ENCODE measurements at regions not wholly inside any gene's neighbourhood (a gene's known extent, or its start where the extent isn't known, plus 50 kb on each side); places are given as distances from the start of the nearest gene placed in this dataset.
A peak's percentile ranks its signal among the peaks of the same experiment; 100 is the strongest.

- DNase-seq (ENCODE audit: low read depth), result no peak
Observed at GRCh38 chr17:77001487-77001886, 133.3 kb downstream of the MGAT5B start.

- DNase-seq (ENCODE audit: low read depth), result no peak
Observed at GRCh38 chr17:77002103-77003045, 134.2 kb downstream of the MGAT5B start.

GRCh38 chr17:77003699-77004098, 135.5 kb downstream of the MGAT5B start:
- no peak for DNase-seq (ENCODE audit: low read depth)

- DNase-seq (ENCODE audit: low read depth), result no peak
Observed at GRCh38 chr17:77006971-77007649, 133.7 kb upstream of the SEC14L1 start.

- no peak for DNase-seq (ENCODE audit: low read depth)
Observed at GRCh38 chr17:77009877-77010276, 130.9 kb upstream of the SEC14L1 start.

GRCh38 chr17:77010667-77011066, 130.1 kb upstream of the SEC14L1 start:
- DNase-seq (ENCODE audit: low read depth), result no peak

GRCh38 chr17:77011173-77012011, 129.4 kb upstream of the SEC14L1 start:
- peak; percentile 21 for DNase-seq (ENCODE audit: low read depth)

GRCh38 chr17:77018504-77018903, 122.3 kb upstream of the SEC14L1 start:
- no peak for DNase-seq (ENCODE audit: low read depth)

GRCh38 chr17:77019893-77020379, 120.8 kb upstream of the SEC14L1 start:
- DNase-seq (ENCODE audit: low read depth), result peak; percentile 16

GRCh38 chr17:77020973-77021372, 119.8 kb upstream of the SEC14L1 start:
- DNase-seq (ENCODE audit: low read depth), result no peak

GRCh38 chr17:77022766-77023165, 118.0 kb upstream of the SEC14L1 start:
- no peak for DNase-seq (ENCODE audit: low read depth)

- DNase-seq (ENCODE audit: low read depth), result no peak
Observed at GRCh38 chr17:77025781-77026180, 115.0 kb upstream of the SEC14L1 start.

GRCh38 chr17:77027271-77027889, 113.4 kb upstream of the SEC14L1 start:
- no peak for DNase-seq (ENCODE audit: low read depth)

GRCh38 chr17:77028900-77029299, 111.9 kb upstream of the SEC14L1 start:
- no peak for DNase-seq (ENCODE audit: low read depth)

GRCh38 chr17:77032929-77033328, 107.8 kb upstream of the SEC14L1 start:
- DNase-seq (ENCODE audit: low read depth), result no peak

- DNase-seq (ENCODE audit: low read depth), result no peak
Observed at GRCh38 chr17:77033892-77034404, 106.8 kb upstream of the SEC14L1 start.

- no peak for DNase-seq (ENCODE audit: low read depth)
Observed at GRCh38 chr17:77034677-77035424, 105.9 kb upstream of the SEC14L1 start.

GRCh38 chr17:77035526-77035925, 105.2 kb upstream of the SEC14L1 start:
- no peak for DNase-seq (ENCODE audit: low read depth)

GRCh38 chr17:77036136-77036840, 104.5 kb upstream of the SEC14L1 start:
- no peak for DNase-seq (ENCODE audit: low read depth)

GRCh38 chr17:77036841-77037381, 103.9 kb upstream of the SEC14L1 start:
- peak; percentile 6 for DNase-seq (ENCODE audit: low read depth)
